ENCODE measurements at regions not wholly inside any gene's neighbourhood (a gene's known extent, or its start where the extent isn't known, plus 50 kb on each side); places are given as distances from the start of the nearest gene placed in this dataset.
"Not testable (repeated sequence)": the region's sequence is repeated elsewhere in the genome, so short reads cannot be mapped to it uniquely, and the experiment has no call there.

DNA sequence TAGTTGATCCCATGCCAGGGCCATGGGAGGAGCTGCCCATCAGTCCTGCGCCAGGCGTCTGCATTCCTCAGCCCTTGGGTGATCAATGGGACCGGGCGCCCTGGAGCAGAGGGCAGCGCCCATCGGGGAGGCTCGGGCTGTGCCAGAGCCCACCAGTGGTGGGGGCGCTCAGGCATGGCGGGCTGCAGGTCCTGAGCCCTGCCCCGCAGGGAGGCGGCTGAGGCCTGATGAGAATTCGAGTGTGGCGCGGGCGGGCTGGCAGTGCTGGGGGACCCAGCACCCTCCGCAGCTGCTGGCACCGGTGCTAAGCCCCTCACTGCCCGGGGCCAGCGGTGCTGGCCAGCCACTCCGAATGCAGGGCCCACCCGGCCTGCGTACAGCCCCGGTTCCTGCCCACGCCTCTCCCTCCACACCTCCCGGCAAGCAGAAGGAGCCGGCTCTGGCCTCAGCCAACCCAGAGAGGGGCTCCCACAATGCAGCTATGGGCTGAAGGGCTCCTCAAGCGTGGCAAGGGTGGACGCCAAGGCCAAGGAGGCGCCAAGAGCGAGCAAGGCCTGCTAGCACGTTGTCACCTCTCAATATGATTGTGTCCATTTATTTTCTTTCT lies 238.1 kb upstream of the OLFM3 start:
- Histone ChIP-seq H3K9ac (ENCODE audit: low read depth in 1 of 2, low read length in 2 of 2) (no peak overlapping the region), H3K4me1 (ENCODE audit: control insufficient read depth in 1 of 2, insufficient read depth in 2 of 2, low read length in 2 of 2) (no peaks in the 10 kb centered on the region), H3K27me3 (ENCODE audit: control insufficient read depth in 1 of 2, insufficient read depth in 2 of 2, low read length in 2 of 2) (no peaks in the 10 kb centered on the region), H3K4me3 (ENCODE audit: low read depth in 1 of 2, low read length in 2 of 2) (no peak overlapping the region), H3K27ac (ENCODE audit: low read depth, low read length) (no peak overlapping the region), H3K36me3 (ENCODE audit: control insufficient read depth in 1 of 2, insufficient read depth in 2 of 2, low read length in 2 of 2) (no peaks in the 10 kb centered on the region), H3K9me3 (ENCODE audit: control insufficient read depth in 1 of 2, low read length in 2 of 2) (peaks cover 0 to 6% of the 10 kb centered on the region in 2 donors)

DNA sequence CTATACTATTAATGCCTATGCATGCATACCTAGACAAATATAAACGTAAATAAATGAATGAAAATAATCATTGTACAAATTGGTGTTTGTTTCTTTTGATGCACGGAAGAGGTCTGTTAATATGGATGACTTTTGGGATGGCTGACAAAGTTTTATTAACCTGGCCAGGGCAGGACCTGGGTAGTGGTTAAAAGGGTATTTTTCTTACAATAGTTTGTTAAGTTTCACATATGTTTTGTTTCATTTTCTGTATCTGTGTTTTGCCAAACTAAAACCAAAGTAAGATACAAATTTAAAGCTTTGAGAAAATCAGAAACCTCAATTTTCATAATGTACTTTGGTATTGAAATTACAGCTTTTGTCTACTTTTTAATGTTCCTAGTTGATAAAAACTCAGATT lies 222.7 kb upstream of the OLFM3 start:
- no peaks in the 10 kb centered on the region for H3K36me3 ChIP-seq (ENCODE audit: control insufficient read depth in 1 of 2, insufficient read depth in 2 of 2, low read length in 2 of 2)
- no peaks in the 10 kb centered on the region for H3K4me1 ChIP-seq (ENCODE audit: control insufficient read depth in 1 of 2, insufficient read depth in 2 of 2, low read length in 2 of 2)
- H3K4me3 ChIP-seq (ENCODE audit: low read depth in 1 of 2, low read length in 2 of 2): no peak overlapping the region
- no peak overlapping the region for H3K9ac ChIP-seq (ENCODE audit: low read depth in 1 of 2, low read length in 2 of 2)
- H3K9me3 ChIP-seq (ENCODE audit: control insufficient read depth in 1 of 2, low read length in 2 of 2): no peaks in the 10 kb centered on the region
- H3K27ac ChIP-seq (ENCODE audit: low read depth, low read length): no peak overlapping the region
- H3K27me3 ChIP-seq (ENCODE audit: control insufficient read depth in 1 of 2, insufficient read depth in 2 of 2, low read length in 2 of 2): no peaks in the 10 kb centered on the region

GRCh38 chr1:102210891-102211290 lies 214.2 kb upstream of the OLFM3 start:
- not testable (repeated sequence) for H3K4me1 ChIP-seq (ENCODE audit: control insufficient read depth in 1 of 2, insufficient read depth in 2 of 2, low read length in 2 of 2); H3K27ac ChIP-seq (ENCODE audit: low read depth, low read length); H3K9me3 ChIP-seq (ENCODE audit: control insufficient read depth in 1 of 2, low read length in 2 of 2); H3K36me3 ChIP-seq (ENCODE audit: control insufficient read depth in 1 of 2, insufficient read depth in 2 of 2, low read length in 2 of 2); H3K9ac ChIP-seq (ENCODE audit: low read depth in 1 of 2, low read length in 2 of 2); H3K4me3 ChIP-seq (ENCODE audit: low read depth in 1 of 2, low read length in 2 of 2); H3K27me3 ChIP-seq (ENCODE audit: control insufficient read depth in 1 of 2, insufficient read depth in 2 of 2, low read length in 2 of 2)

GRCh38 chr1:102191723-102192122 lies 195.0 kb upstream of the OLFM3 start:
- Histone ChIP-seq H3K4me3 (ENCODE audit: low read depth in 1 of 2, low read length in 2 of 2) (no peak overlapping the region), H3K36me3 (ENCODE audit: control insufficient read depth in 1 of 2, insufficient read depth in 2 of 2, low read length in 2 of 2) (no peaks in the 10 kb centered on the region), H3K9ac (ENCODE audit: low read depth in 1 of 2, low read length in 2 of 2) (no peak overlapping the region), H3K4me1 (ENCODE audit: control insufficient read depth in 1 of 2, insufficient read depth in 2 of 2, low read length in 2 of 2) (no peaks in the 10 kb centered on the region), H3K27me3 (ENCODE audit: control insufficient read depth in 1 of 2, insufficient read depth in 2 of 2, low read length in 2 of 2) (no peaks in the 10 kb centered on the region), H3K27ac (ENCODE audit: low read depth, low read length) (no peak overlapping the region), H3K9me3 (ENCODE audit: control insufficient read depth in 1 of 2, low read length in 2 of 2) (no peaks in the 10 kb centered on the region)

DNA sequence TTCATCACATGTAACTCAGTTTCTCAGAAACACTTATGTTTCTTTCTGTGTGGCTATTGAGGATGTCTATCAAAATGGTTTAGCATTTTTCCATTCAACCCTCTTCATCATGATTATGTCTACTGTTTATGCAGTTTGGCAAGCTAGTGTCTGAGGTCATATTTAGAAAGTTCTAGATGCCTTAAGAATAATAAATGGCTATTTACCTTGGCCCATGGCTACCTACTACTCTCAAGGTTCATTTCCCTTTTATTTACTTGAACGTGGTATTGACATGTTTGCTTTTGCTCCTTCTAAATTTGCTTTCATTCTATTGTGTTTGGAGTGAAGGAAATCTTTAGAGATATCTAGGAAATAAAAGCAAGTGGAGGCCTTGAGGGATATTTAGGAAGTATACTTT lies 193.7 kb upstream of the OLFM3 start:
- no peaks in the 10 kb centered on the region for H3K36me3 ChIP-seq (ENCODE audit: control insufficient read depth in 1 of 2, insufficient read depth in 2 of 2, low read length in 2 of 2)
- H3K4me3 ChIP-seq (ENCODE audit: low read depth in 1 of 2, low read length in 2 of 2): no peak overlapping the region
- no peak overlapping the region for H3K9ac ChIP-seq (ENCODE audit: low read depth in 1 of 2, low read length in 2 of 2)
- H3K27ac ChIP-seq (ENCODE audit: low read depth, low read length): no peak overlapping the region
- H3K9me3 ChIP-seq (ENCODE audit: control insufficient read depth in 1 of 2, low read length in 2 of 2): no peaks in the 10 kb centered on the region
- H3K27me3 ChIP-seq (ENCODE audit: control insufficient read depth in 1 of 2, insufficient read depth in 2 of 2, low read length in 2 of 2): no peaks in the 10 kb centered on the region
- H3K4me1 ChIP-seq (ENCODE audit: control insufficient read depth in 1 of 2, insufficient read depth in 2 of 2, low read length in 2 of 2): no peaks in the 10 kb centered on the region

- Histone ChIP-seq H3K4me3 (ENCODE audit: low read depth in 1 of 2, low read length in 2 of 2) (no peak overlapping the region), H3K9me3 (ENCODE audit: control insufficient read depth in 1 of 2, low read length in 2 of 2) (no peaks in the 10 kb centered on the region)
Measured at GRCh38 chr1:102186536-102186935, 189.8 kb upstream of the OLFM3 start.

GRCh38 chr1:102185260-102185659 lies 188.5 kb upstream of the OLFM3 start:
- no peak overlapping the region for H3K4me3 ChIP-seq (ENCODE audit: low read depth in 1 of 2, low read length in 2 of 2)
- H3K9ac ChIP-seq (ENCODE audit: low read depth in 1 of 2, low read length in 2 of 2): no peak overlapping the region
- H3K27me3 ChIP-seq (ENCODE audit: control insufficient read depth in 1 of 2, insufficient read depth in 2 of 2, low read length in 2 of 2): no peaks in the 10 kb centered on the region
- H3K36me3 ChIP-seq (ENCODE audit: control insufficient read depth in 1 of 2, insufficient read depth in 2 of 2, low read length in 2 of 2): no peaks in the 10 kb centered on the region
- H3K27ac ChIP-seq (ENCODE audit: low read depth, low read length): no peak overlapping the region
- H3K4me1 ChIP-seq (ENCODE audit: control insufficient read depth in 1 of 2, insufficient read depth in 2 of 2, low read length in 2 of 2): no peaks in the 10 kb centered on the region
- no peaks in the 10 kb centered on the region for H3K9me3 ChIP-seq (ENCODE audit: control insufficient read depth in 1 of 2, low read length in 2 of 2)

More at GRCh38 chr1:102186536-102186935, 189.8 kb upstream of the OLFM3 start:
- Histone ChIP-seq H3K9ac (ENCODE audit: low read depth in 1 of 2, low read length in 2 of 2) (no peak overlapping the region), H3K36me3 (ENCODE audit: control insufficient read depth in 1 of 2, insufficient read depth in 2 of 2, low read length in 2 of 2) (no peaks in the 10 kb centered on the region), H3K4me1 (ENCODE audit: control insufficient read depth in 1 of 2, insufficient read depth in 2 of 2, low read length in 2 of 2) (no peaks in the 10 kb centered on the region), H3K27ac (ENCODE audit: low read depth, low read length) (no peak overlapping the region), H3K27me3 (ENCODE audit: control insufficient read depth in 1 of 2, insufficient read depth in 2 of 2, low read length in 2 of 2) (no peaks in the 10 kb centered on the region)

- no peaks in the 10 kb centered on the region for H3K27me3 ChIP-seq (ENCODE audit: control insufficient read depth in 1 of 2, insufficient read depth in 2 of 2, low read length in 2 of 2)
- H3K9ac ChIP-seq (ENCODE audit: low read depth in 1 of 2, low read length in 2 of 2): no peak overlapping the region
- H3K4me1 ChIP-seq (ENCODE audit: control insufficient read depth in 1 of 2, insufficient read depth in 2 of 2, low read length in 2 of 2): no peaks in the 10 kb centered on the region
- no peak overlapping the region for H3K4me3 ChIP-seq (ENCODE audit: low read depth in 1 of 2, low read length in 2 of 2)
- H3K9me3 ChIP-seq (ENCODE audit: control insufficient read depth in 1 of 2, low read length in 2 of 2): no peaks in the 10 kb centered on the region
- no peaks in the 10 kb centered on the region for H3K36me3 ChIP-seq (ENCODE audit: control insufficient read depth in 1 of 2, insufficient read depth in 2 of 2, low read length in 2 of 2)
- H3K27ac ChIP-seq (ENCODE audit: low read depth, low read length): no peak overlapping the region
Measured at GRCh38 chr1:102184477-102184876, 187.8 kb upstream of the OLFM3 start.

GRCh38 chr1:102183711-102184110 lies 187.0 kb upstream of the OLFM3 start:
- Histone ChIP-seq H3K27me3 (ENCODE audit: control insufficient read depth in 1 of 2, insufficient read depth in 2 of 2, low read length in 2 of 2) (no peaks in the 10 kb centered on the region), H3K9me3 (ENCODE audit: control insufficient read depth in 1 of 2, low read length in 2 of 2) (no peaks in the 10 kb centered on the region), H3K36me3 (ENCODE audit: control insufficient read depth in 1 of 2, insufficient read depth in 2 of 2, low read length in 2 of 2) (no peaks in the 10 kb centered on the region), H3K9ac (ENCODE audit: low read depth in 1 of 2, low read length in 2 of 2) (no peak overlapping the region), H3K27ac (ENCODE audit: low read depth, low read length) (no peak overlapping the region), H3K4me1 (ENCODE audit: control insufficient read depth in 1 of 2, insufficient read depth in 2 of 2, low read length in 2 of 2) (no peaks in the 10 kb centered on the region), H3K4me3 (ENCODE audit: low read depth in 1 of 2, low read length in 2 of 2) (no peak overlapping the region)

GRCh38 chr1:102182603-102183260 lies 186.0 kb upstream of the OLFM3 start:
- Histone ChIP-seq H3K27me3 (ENCODE audit: control insufficient read depth in 1 of 2, insufficient read depth in 2 of 2, low read length in 2 of 2) (no peaks in the 10 kb centered on the region), H3K27ac (ENCODE audit: low read depth, low read length) (no peak overlapping the region), H3K9ac (ENCODE audit: low read depth in 1 of 2, low read length in 2 of 2) (no peak overlapping the region), H3K9me3 (ENCODE audit: control insufficient read depth in 1 of 2, low read length in 2 of 2) (no peaks in the 10 kb centered on the region), H3K4me3 (ENCODE audit: low read depth in 1 of 2, low read length in 2 of 2) (no peak overlapping the region), H3K4me1 (ENCODE audit: control insufficient read depth in 1 of 2, insufficient read depth in 2 of 2, low read length in 2 of 2) (no peaks in the 10 kb centered on the region), H3K36me3 (ENCODE audit: control insufficient read depth in 1 of 2, insufficient read depth in 2 of 2, low read length in 2 of 2) (no peaks in the 10 kb centered on the region)
